ENCODE measurements at regions not wholly inside any gene's neighbourhood (a gene's known extent, or its start where the extent isn't known, plus 50 kb on each side); places are given as distances from the start of the nearest gene placed in this dataset.

DNA sequence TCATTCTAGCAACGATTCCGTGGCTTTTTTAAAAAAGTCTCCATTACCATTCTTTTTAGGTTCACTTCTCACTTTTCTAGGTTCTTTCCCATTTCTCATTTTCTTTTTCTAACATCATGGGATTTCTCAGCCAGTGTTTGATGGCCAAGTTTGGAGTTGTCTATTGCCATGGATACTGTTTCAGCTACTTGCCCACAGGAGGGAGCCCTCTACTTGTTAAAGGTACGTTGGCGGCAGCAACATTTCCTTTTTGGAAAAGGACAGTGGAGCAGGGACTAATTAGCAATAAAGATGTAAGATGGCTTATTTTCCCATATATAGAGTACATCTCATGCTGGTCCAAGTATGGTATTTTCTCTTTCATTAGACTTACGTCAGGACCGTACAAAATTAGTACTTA is 2257.5 kb upstream of the C9orf72 start:
- no peak for DNase-seq (ENCODE audit: low spot score)

DNA sequence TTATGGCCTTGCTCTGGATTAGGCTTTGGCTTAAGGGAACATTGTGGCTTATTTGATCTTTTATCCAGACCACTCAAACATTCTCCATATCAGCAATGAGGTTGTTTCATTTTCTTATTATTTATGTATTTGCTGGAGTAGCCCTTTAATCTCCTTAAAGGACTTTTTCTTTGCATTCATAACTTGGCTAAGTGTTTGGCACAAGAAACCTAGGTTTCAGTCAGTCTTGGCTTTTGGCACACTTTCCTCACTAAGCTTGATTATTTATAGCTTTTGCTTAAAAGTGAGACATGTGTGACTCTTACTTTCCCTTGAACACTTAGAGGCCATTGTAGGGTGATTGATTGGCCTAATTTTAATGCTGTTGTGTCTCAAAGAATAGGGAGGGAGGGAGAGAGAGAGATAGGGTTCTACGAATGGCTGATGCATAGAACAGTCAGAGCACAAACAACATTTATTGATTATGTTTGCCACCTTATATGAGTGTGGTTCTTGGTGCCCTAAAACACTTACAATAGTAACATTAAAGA is 2265.3 kb upstream of the C9orf72 start:
- DNase-seq (ENCODE audit: low spot score): no peak

DNA sequence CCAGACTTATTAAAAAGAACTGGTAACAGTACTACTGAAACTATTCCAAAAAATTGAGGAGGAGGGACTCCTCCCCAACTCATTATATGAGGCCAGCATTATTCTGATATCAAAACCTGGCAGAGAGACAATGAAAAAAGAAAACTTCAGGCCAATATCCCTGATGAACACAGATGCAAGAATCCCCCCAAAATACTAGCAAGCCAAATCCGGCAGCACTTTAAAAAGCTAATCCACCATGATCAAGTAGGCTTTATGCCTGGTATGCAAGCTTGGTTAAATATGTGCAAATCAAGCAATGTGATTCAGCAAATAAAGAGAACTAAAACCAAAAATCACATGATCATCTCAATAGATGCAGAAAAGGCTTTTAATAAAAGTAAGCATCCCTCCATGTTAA is 2271.0 kb upstream of the C9orf72 start:
- DNase-seq (ENCODE audit: low spot score): no peak

DNA sequence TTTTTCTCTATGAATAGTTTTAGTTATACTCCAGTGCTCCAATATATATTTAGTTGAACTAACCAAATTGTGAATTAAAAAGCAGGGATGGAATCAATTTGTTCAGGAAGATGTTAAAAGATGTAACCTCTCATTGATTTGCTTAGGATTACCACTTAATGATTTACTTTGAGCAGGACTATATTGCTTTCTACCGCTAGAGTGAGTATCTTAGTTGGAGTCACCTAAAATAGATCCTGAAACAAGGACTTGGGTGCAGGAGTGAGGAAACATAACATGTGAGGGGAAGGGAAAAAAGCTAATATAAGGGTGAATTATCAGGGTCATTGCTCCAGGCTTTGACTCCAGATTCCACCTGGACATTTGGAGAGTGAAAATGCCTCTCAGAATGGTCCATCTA is 2277.4 kb upstream of the C9orf72 start:
- no peak for DNase-seq (ENCODE audit: low spot score)

DNA sequence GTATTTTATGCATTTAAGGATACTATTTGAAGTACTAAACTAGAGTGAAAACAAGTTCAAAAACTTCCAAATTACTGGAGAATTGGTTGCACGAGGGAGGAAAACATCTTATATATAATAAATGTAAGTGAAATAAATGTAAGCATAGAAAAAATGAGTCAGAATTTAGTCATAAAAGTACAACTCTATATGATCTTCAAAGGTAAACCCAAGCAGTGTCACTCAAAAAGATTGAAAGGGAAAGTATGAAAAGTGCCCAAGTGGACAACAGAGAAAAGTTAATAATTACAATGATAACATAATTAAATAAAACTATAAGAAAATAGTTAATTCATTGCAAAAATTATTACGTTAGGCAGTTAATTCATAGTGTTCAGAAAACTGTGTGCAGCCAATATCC is 2288.5 kb upstream of the C9orf72 start:
- no peak for DNase-seq (ENCODE audit: low spot score)

DNA sequence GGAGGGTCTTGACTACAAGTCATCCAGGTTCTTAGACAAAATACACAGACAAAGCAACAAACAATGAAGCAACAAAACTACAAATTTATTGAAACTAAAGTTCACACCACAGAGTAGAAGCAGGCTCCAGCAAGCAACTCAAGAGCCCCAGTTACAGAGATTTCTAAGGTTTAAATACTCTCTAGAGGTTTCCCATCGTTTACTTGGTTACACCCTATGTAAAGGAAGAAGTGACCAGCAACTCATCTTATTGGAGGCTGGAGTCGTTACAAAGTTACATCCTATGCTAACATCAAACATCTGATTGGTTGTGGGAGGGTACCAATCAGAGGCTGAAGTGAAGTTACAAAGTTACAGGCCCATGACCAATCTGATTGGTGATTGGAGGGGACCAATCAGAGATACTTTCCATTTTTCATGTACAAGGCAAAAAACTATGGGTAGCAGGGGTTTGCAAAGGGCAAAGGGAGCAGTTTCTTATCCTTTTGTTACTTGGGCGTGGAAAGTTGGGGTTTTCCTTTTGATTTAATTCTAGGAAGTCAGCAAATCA is 2292.6 kb upstream of the C9orf72 start:
- DNase-seq (ENCODE audit: low spot score): no peak

DNA sequence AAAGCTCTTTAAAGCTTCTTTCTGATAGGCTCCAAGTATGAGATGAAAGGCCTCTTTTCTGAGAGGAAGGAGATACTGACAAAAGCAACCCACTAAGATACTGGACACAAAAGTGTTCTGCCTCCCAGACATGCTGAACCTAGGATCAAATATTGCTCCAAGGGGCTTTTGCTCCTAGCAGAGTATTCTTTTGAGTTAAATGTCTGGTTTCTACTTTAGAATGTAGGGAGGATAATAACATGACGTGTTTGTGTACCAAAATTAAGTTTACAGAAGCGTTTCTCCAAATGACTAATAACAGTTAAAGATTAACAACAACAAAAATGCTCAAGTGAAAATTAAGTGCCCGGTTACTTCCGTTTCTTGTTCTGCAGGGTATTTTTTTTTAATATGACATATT is 2293.3 kb upstream of the C9orf72 start:
- DNase-seq (ENCODE audit: low spot score): no peak

DNA sequence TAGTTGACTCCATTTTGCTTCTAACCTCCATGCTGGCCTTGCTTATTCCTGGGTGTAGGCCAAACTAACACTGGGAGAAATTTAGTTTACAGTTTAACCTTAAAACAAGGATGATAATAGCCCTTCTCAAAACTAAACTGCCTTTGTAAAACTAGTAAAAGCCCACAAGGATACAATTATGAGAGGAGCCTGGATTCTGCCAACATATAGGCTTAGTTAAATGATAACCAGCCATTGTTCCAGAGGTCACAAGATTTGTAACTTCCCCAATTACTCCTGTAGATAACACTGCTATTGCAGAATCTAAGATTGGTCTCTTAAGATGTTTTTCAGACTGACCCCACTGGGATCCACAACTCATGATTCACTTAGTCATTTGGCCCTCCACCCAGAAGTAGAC is 2300.3 kb upstream of the C9orf72 start:
- DNase-seq (ENCODE audit: low spot score): no peak

DNA sequence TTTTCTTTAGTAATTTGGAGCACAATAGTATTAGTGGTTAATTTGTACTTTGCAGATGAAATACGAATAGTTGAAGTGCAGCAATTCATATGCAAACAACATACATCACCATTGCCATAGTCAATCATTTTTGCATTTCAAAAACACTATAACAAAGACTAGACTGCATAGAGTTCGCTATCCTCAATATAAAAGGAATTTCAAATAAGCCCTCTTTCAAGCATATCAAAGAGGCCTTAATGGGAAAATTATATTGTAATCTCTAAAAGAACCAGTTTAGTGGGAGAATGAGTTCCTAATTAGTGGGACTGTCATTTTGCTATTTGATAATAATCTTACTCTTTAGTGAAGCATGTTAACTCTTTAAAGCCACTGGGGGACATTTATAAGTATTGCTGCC is 2302.3 kb upstream of the C9orf72 start:
- no peak for DNase-seq (ENCODE audit: low spot score)

DNA sequence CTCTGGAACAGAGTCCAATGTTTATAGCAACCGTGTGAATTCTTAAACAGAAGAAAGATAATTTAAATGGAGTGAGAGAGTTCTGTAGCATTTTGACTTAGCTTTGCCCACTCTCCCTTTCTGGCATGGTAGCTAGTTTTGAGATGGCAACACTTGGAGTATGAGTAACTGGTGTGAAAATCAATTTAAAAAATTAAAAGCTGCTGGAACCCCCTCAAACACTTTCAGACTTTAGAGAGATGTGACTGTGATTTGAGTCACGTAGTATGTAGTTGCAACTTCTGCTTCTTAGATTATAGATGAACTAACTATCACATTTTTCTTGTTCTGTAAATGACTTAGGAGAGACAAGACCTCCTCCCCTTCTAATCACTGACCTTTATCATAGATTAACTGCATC is 2309.5 kb upstream of the C9orf72 start:
- DNase-seq (ENCODE audit: low spot score): no peak

DNA sequence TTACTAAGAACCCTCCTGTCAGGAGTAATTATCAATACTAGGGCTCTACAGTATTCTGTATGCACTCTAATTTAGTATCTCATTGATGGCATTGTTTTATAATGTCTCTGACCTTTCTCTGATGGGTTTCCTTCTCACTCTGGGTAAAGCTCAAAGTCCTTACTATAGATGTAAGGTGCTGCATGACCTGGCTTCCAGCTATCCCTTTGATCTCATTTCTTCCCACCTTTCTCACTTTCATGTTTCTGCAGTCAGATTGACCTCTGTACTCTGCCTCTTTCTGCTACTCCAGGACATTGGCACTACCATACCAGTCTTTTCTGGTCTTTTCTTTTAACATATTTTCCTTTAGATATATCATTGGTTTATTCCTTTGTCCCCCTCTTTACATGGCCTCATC is 2332.8 kb upstream of the C9orf72 start:
- DNase-seq (ENCODE audit: low spot score): no peak

DNA sequence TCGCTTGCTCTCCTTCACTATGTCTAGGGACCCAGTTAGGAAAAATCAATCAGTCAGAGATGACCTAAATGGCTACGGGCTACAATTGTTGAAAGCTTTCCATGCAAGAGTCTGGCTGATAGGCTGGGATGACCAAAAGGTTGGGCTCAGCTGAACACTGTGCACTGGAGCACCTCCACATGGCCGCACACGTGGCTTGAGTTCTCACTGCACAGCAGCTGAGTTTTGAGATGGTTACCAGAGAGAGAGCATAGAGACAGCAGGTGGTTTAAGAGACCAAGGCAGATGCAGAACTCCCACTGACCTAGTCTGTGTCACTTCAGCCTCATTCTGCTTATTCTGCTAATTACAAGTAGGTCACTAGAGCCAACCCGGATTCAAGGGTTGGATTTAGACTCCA is 2354.8 kb upstream of the C9orf72 start:
- DNase-seq (ENCODE audit: low spot score): no peak

DNA sequence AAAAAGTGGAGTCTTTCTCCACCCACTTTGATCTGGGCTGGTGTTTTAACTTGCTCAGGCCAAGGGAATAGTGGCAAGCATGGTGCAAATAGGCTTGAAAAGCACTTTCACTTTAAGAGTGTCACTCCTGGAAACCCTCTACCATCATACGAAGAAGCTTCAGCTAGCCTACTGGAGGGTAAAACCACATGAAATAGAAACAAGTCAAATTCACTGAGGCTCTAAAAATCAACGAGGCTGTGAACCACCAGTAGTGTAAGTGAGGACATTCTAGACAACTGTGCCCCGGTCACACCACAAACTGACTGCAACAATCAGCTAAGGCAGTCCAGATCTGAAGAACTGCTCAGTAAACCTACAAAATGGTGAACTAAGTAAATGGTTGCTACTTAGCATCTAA is 2366.3 kb upstream of the C9orf72 start:
- DNase-seq (ENCODE audit: low spot score): no peak

DNA sequence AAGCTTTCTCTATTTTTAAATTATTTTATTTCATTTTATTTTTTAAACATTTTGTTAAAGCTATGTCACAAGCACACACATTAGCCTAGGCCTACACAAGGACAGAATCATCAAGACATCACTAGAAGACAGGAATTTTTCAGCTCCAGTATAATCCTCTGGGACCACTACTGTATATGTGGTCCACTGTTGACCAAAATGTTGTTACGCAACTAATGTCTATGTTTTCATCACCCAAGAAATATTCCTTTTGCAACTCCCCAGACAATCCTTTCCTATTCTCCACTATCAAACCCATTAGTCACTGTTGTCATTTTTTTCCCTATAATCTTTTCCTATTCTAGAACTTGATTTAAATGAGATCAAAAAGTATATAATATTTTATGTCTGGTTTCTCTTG is 2371.7 kb upstream of the C9orf72 start:
- no peak for DNase-seq (ENCODE audit: low spot score)

DNA sequence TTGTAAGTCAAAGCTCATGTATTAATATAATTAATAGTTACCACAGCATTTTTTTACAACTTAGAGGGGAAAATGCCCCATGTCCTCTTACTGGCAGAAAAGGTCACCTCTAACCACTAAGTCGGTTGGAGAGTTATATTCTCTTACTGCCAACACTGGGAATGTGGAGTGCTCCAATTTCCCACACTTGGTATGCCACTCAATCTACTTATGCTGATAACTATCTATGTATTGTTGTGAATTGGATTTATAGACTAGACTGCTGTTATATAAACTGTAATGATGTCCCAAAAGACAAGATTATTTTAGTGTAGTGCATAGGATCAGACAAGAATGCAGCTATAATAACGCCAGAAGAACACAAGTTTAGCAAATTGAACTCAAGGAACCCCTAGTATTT is 2385.2 kb upstream of the C9orf72 start:
- no peak for DNase-seq (ENCODE audit: low spot score)

DNA sequence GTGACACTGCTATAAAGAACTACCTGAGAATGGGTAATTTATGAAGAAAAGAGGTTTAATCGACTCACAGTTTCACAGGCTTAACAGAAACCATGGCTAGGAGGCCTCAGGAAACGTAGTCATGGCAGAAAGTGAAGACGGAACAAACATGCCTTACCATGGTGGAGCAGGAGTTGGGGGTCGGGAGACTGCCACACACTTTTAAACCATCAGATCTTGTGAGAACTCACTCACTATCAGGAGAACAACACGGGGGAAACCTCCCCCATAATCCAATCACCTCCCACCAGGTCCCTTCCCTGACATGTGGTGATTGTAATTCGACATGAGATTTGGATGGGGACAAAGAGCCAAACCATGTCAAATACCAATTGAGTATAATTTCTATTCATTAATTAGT is 2392.6 kb upstream of the C9orf72 start:
- no peak for DNase-seq (ENCODE audit: low spot score)

DNA sequence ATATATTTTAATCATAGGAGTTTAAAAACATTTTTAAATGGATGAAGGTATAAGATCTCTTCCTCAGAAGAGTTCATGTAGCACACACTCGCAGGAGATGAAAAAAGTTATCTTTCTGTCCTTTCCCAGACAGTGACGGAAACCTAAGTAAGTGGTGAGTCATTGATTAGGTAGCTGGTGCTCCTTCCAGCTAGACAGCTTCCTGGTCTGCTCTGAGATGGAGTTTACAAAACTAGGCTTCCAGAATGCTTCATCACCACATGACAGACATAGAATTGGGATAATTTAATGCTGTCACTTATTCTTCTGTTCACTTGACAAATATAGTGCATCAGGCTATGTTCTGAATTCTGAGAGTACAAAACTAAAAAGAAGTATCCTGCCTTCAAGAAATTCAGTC is 2393.0 kb upstream of the C9orf72 start:
- no peak for DNase-seq (ENCODE audit: low spot score)

DNA sequence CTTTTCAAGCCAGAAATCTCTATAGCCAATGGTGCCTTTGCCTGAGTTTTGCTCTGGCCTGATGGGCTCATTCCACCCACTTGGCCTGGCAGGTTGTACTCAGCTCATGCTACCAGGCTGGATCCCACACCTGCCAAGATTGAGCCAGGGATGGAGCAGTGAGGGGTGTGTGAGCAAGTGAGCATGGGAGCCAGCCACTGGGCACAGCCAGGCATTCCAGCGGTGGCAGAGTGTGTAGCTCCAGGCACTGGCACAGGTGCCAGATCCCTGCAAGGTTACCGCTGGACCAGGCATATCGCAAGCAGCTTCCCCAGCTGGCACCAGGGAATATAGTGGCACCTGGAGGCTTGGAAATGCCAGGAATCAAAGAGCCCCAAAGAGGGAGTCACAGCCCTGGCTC is 2395.6 kb upstream of the C9orf72 start:
- DNase-seq (ENCODE audit: low spot score): no peak

DNA sequence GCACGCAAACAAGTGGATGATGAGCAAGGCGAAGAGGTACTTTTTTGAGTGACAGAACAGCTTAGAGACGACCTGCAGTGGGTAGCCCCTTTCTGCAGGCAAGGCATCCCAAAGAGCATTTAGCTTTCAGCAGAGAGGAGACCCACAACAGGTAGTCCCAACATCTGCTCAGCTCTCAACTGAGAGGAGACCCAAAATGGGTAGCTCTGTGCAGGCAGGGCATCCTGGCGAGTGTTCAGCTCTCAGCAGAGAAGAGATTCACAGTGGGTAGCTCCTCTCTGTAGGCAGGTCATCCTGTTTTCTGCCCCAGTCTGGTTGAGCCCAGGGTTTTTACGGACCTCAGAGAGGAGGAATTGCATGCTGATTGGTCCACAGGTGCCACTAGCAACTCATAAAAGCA is 2396.1 kb upstream of the C9orf72 start:
- DNase-seq (ENCODE audit: low spot score): no peak

DNA sequence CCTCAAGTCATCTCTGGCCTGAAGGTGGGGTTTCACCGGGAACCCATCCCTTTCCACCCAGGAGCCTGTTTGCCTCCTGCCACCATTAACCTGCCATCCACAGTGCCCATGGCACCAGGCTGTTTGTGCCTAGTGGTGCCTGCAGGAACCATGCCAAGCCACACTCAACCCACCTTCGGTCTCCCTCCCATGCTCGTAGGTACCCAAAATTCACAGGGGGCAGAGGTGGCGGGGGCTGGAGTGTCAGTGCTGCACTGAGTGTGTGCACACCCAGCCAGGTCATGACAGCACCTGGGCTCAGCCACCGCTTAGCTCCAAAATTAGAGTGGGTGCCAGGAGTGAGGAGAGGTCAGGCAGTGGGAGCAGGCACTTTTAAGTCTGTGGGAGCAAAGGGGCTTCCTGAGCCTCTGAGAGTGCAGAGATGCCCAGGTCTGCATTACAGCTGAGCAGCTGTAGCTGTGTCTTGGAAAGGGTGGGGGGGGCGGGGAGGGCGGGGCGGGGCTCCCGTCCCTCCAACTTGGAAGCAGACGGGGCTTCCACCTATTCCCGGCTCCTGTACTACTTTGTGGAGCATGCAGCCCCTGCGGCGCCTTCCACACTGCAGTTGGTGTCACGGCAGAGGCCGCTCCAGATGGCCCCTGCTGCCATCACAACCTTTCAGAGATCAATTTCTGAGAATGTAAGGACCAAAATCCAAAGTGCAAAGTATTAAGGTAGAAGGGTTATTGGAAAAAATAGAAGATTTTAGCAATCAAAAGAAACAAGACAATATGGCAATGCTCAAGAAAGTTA is 2396.8 kb upstream of the C9orf72 start:
- DNase-seq (ENCODE audit: low spot score): no peak

DNA sequence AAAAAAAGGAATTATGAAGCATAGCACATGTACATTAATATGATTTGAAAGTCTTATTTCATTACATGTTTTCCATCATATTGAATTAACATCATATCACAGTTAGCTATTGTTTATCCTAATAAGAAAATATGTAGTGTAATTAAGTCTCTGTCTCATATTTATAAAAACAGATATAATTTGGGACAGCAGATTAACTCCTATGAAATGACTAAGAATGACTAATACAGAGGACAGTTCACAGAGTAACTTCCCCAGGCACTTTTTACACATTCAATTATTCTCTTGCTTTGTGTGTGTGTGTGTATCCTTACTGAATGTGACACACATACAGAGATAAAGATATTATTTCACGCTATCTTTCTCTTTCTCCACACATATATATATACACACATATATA is 2400.9 kb upstream of the C9orf72 start:
- DNase-seq (ENCODE audit: low spot score): no peak

DNA sequence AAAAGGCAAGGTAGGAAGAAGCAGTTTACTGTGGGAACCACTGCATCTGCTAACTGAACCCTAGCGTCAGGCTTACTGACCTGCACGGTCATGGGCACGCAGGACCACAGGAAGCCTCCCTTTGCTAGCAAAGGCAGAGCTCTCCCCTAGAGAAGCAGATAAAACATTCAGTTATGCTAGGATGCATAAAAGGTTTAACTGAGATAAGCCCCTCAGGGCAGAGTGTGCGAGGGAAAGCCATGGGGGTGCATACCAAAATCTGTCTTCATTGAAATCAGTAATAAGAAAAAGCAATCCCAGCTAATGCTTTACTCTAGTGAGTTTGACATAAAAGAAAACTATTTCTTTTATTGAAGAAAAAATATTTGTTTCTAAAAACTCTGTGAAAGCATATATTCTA is 2403.7 kb upstream of the C9orf72 start:
- no peak for DNase-seq (ENCODE audit: low spot score)

DNA sequence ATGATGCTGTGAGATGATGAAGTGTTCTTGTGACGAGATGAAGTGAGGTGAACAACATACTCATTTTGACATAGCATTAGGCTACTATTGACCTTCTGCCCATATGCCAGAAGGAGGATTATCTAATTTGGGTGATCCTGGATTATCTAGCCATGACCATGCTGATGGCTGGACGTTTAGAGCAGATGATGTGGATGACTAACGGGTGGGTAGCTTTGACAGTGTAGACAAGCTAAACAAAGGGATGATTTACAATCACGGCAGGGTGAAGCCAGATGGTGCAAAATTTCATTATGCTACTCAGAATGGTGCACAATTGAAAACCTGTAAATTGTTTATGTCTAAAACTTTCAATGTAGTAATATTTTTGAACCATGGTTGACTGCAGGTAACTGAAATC is 2403.4 kb upstream of the ACO1 start:
- DNase-seq (ENCODE audit: low spot score): no peak

DNA sequence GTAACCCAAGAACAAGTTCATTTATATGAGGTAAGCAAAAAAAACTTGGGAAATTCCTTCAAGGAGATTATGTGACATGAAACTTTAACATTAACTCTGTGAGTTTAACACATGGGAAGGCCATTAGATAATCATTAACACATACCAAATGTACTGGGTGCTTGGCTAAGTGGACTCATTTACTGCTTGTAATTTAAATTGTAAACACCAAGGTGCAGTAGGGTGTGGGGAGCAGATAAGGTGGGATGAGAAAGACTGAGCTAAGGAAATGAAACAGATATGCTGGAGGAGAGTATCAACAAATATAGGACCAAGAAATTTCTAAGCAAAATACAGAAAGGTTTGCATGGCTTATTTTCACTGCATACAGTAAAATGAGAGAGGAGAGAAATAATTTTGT is 2384.8 kb upstream of the ACO1 start:
- no peak for DNase-seq (ENCODE audit: low spot score)

All from AG08396 (cell line).